ENCODE measurements at regions not wholly inside any gene's neighbourhood (a gene's known extent, or its start where the extent isn't known, plus 50 kb on each side); places are given as distances from the start of the nearest gene placed in this dataset.

DNA sequence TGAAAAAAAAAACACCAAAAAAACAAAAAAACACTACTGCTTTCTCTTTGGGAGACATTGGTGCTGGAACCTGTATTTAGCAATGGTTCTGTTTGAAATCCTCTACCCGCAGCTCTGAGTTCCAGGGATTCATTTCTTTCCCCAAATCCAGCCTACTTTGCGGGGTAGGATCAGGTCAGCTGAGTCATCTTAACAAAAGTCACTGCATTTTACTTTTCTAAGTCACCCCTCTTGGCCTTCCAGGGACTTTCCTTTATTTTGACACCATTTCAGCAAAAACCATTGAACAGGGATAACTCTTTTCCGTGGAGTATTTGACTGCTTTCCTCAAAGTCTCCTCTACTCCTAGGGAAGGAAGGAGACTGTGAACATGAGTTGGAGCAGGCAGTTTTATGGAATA, 837.6 kb downstream of the MAFB start:
- TF ChIP-seq POLR2A (IDR thresholded peaks at IDR 0.05; ENCODE audit: low read length): no peak
- no peak for TF ChIP-seq GATA1 (IDR thresholded peaks at IDR 0.05; ENCODE audit: low read depth, low read length)
